HCT116 (cell line): ENCODE measurements at regions not wholly inside any gene's neighbourhood (a gene's known extent, or its start where the extent isn't known, plus 50 kb on each side); places are given as distances from the start of the nearest gene placed in this dataset.

Experiments used
- ATAC-seq: fragments of 200-7000 bp; cut with Tn5 transposase; 2 replicates; pipeline ENCODE4 v1.9.1; 2020; ENCODE audit warnings: mild to moderate bottlenecking, moderate library complexity
- BruUV-seq: library from RNA; stranded (reverse); fragments of 400-500 nt; replicated peaks from 2 replicates; lab custom pipeline; 2021; lab: Mats Ljungman, UMichigan
- CTCF ChIA-PET: fragments of 300-600 bp; sonication (Branson Sonifier 250); formaldehyde crosslinking; loops from one replicate; lab custom pipeline; 2021; ENCODE audit warnings: antibody characterized with exemption; lab: Charles Lee
- POLR2A ChIA-PET: fragments of 300-600, 350-600 bp; sonication (Branson Sonifier 250); formaldehyde crosslinking; loops from one replicate; lab custom pipeline; 2021; ENCODE audit warnings: antibody characterized with exemption; lab: Charles Lee
- RAD21 ChIA-PET, 2 experiments: fragments of 300-600 bp; sonication (Branson Sonifier 250); formaldehyde crosslinking; loops; one replicate each; lab custom pipeline; 2023; ENCODE audit warnings: low total read pairs in 2 of 2; ENCODE audit not compliant: uncharacterized antibody in 2 of 2, unreplicated experiment in 2 of 2, low non-redundant PET in 1 of 2; lab: Charles Lee
- DNase-seq: peaks from one replicate; pipeline ENCODE4 v3.0.0-alpha.2; 2010; ENCODE audit warnings: low read depth, low spot score
- H2AFZ ChIP-seq: fragments of 200-600 bp; shearing (Covaris generic), sonication (generic); 2 replicates; pipeline ENCODE4 v1.6.1; 2017; ENCODE audit warnings: low read depth, mixed run types, mixed read lengths, antibody characterized with exemption, low read length; ENCODE audit not compliant: poor library complexity, severe bottlenecking
- H3K27ac ChIP-seq: 2 replicates; pipeline ENCODE4 v1.5.1; 2012; ENCODE audit warnings: low read depth, low read length
- H3K27me3 ChIP-seq: fragments of 200-600 bp; sonication (generic); 2 replicates; pipeline ENCODE4 v1.6.1; 2016; ENCODE audit warnings: mixed run types, low read length, mixed read lengths; ENCODE audit not compliant: insufficient read depth
- H3K36me3 ChIP-seq, 2 experiments: fragments of 200-500 bp in 1 of 2; fragments of 200-600 bp in 1 of 2; sonication (Bioruptor generic) in 1 of 2; sonication (generic) in 1 of 2; 2 replicates each; pipeline versions ENCODE4 v1.5.1 to v1.6.1; 2014 to 2016; ENCODE audit warnings: low read length in 2 of 2, inconsistent platforms in 1 of 2, mixed read lengths in 1 of 2, mixed run types in 1 of 2; ENCODE audit not compliant: insufficient read depth in 2 of 2, control insufficient read depth in 1 of 2
- H3K4me1 ChIP-seq, 2 experiments: fragments of 200-600 bp in 1 of 2; sonication (generic) in 1 of 2; 2 replicates each; pipeline versions ENCODE4 v1.5.1 to v1.6.1; 2012 to 2017; ENCODE audit warnings: low read length in 2 of 2, inconsistent platforms in 1 of 2, mild to moderate bottlenecking in 1 of 2, mixed read lengths in 1 of 2, mixed run types in 1 of 2, moderate library complexity in 1 of 2; ENCODE audit not compliant: insufficient read depth in 2 of 2, control insufficient read depth in 1 of 2
- H3K4me2 ChIP-seq: fragments of 200-600 bp; sonication (generic); 2 replicates; pipeline ENCODE4 v1.6.1; 2017; ENCODE audit warnings: mixed run types, low read length, mixed read lengths
- H3K4me3 ChIP-seq, 2 experiments: fragments of 200-600 bp in 1 of 2; sonication (generic) in 1 of 2; replicated peaks in 1 of 2; 2 replicates each; pipeline ENCODE4 v1.5.1; 2011 to 2016; ENCODE audit warnings: low read length in 2 of 2, control low read depth in 1 of 2, low read depth in 1 of 2, mild to moderate bottlenecking in 1 of 2, mixed read lengths in 1 of 2, mixed run types in 1 of 2
- H3K79me2 ChIP-seq: fragments of 200-600 bp; sonication (generic); 2 replicates; pipeline ENCODE4 v1.6.1; 2017; ENCODE audit warnings: mild to moderate bottlenecking, mixed run types, low read length, moderate library complexity, mixed read lengths; ENCODE audit not compliant: insufficient read depth
- H3K9ac ChIP-seq: fragments of 200-600 bp; sonication (generic); 2 replicates; pipeline ENCODE4 v1.6.1; 2016; ENCODE audit warnings: low read length, mixed read lengths
- H3K9me2 ChIP-seq: fragments of 200-600 bp; sonication (generic), shearing (Covaris generic); 2 replicates; pipeline ENCODE4 v1.6.1; 2017; ENCODE audit warnings: mixed run types, mild to moderate bottlenecking, moderate library complexity; ENCODE audit not compliant: insufficient read depth
- H3K9me3 ChIP-seq, 2 experiments: fragments of 200-500 bp in 1 of 2; fragments of 200-600 bp in 1 of 2; sonication (Bioruptor generic) in 1 of 2; sonication (generic) in 1 of 2; 2 replicates each; pipeline ENCODE4 v1.6.1; 2014 to 2017; ENCODE audit warnings: low read length in 2 of 2, mixed read lengths in 2 of 2, inconsistent platforms in 1 of 2, low read depth in 1 of 2, mild to moderate bottlenecking in 1 of 2, mixed run types in 1 of 2, moderate library complexity in 1 of 2; ENCODE audit not compliant: control insufficient read depth in 1 of 2, insufficient read depth in 1 of 2
- H4K20me1 ChIP-seq: fragments of 200-600 bp; sonication (generic), shearing (Covaris generic); 2 replicates; pipeline ENCODE4 v1.6.1; 2017; ENCODE audit warnings: mixed run types, mild to moderate bottlenecking, moderate library complexity; ENCODE audit not compliant: insufficient read depth
- CEBPB ChIP-seq: IDR thresholded peaks from 2 replicates; pipeline ENCODE4 v1.6.1; 2012; ENCODE audit warnings: low read depth
- ELF1 ChIP-seq: IDR thresholded peaks from 2 replicates; pipeline ENCODE4 v1.6.1; 2012; ENCODE audit warnings: low read depth, borderline replicate concordance
- JUND ChIP-seq: IDR thresholded peaks from 2 replicates; pipeline ENCODE4 v1.6.1; 2012
- MAX ChIP-seq: IDR thresholded peaks from 2 replicates; pipeline ENCODE4 v1.6.1; 2012
- SIN3A ChIP-seq: IDR thresholded peaks from 2 replicates; pipeline ENCODE4 v1.6.1; 2012; ENCODE audit warnings: low read depth
- SRF ChIP-seq: IDR thresholded peaks from 2 replicates; pipeline ENCODE4 v1.6.1; 2012; ENCODE audit warnings: low read depth
- TCF7L2 ChIP-seq: IDR thresholded peaks from 2 replicates; pipeline ENCODE4 v1.7.0; 2011; ENCODE audit warnings: borderline replicate concordance, inconsistent platforms; ENCODE audit not compliant: insufficient read depth, insufficient read length; ENCODE audit errors: extremely low read depth
- YY1 ChIP-seq: IDR thresholded peaks from 2 replicates; pipeline ENCODE4 v1.6.1; 2011; ENCODE audit warnings: low read length, low read depth, moderate library complexity, mild to moderate bottlenecking; ENCODE audit not compliant: insufficient replicate concordance; ENCODE audit errors: extremely low read depth
- ZBTB33 ChIP-seq: IDR thresholded peaks from 2 replicates; pipeline ENCODE4 v1.6.1; 2011; ENCODE audit warnings: mild to moderate bottlenecking, low read length, moderate library complexity; ENCODE audit not compliant: insufficient replicate concordance; ENCODE audit errors: extremely low read depth
- ZNF274 ChIP-seq: fragments of 200-500 bp; sonication (Bioruptor generic); IDR thresholded peaks from 2 replicates; pipeline ENCODE4 v1.6.1; 2014; ENCODE audit warnings: mild to moderate bottlenecking, low read depth, low read length, inconsistent platforms
- intact Hi-C: fragments of 100-400 bp; cut with micrococcal nuclease; formaldehyde crosslinking; loops from 2 replicates; pipeline ENCODE4 v1.10.0; 2022

GRCh38 chr21:31479714-31480113 is 135.7 kb upstream of the TIAM1 start:
- POLR2A ChIA-PET: no interaction called here
- Histone ChIP-seq H3K27me3 (no peaks in the 10 kb centered on the region), H3K36me3 (0 out of 4 replicates have a peak, but pooled peaks cover 0 to 3% of the 10 kb centered on the region in 2 experiments), H3K27ac (no peak overlapping the region), H4K20me1 (no peaks in the 10 kb centered on the region), H3K4me3 (no peak overlapping the region), H3K79me2 (no peaks in the 10 kb centered on the region; the same call in 1 of the 2 replicates), H3K9ac (no peak overlapping the region), H3K9me3 (peaks cover 0 to 7% of the 10 kb centered on the region in 2 experiments; a peak in 2 of 4 replicates), H2AFZ (no peak overlapping the region), H3K4me2 (no peak overlapping the region), H3K9me2 (no peaks in the 10 kb centered on the region), H3K4me1 (no peaks in the 10 kb centered on the region)
- no peak for DNase-seq
- no TSS peak for BruUV-seq
- CTCF ChIA-PET: no interaction called here
- RAD21 ChIA-PET: no interaction called here
- intact Hi-C loops: no loop called here
- no peak for ATAC-seq
- no peak for TF ChIP-seq CEBPB
- no peak for TF ChIP-seq JUND
- no peak for TF ChIP-seq YY1
- TF ChIP-seq SIN3A: no peak
- TF ChIP-seq MAX: no peak
- TF ChIP-seq TCF7L2: no peak
- TF ChIP-seq ZNF274: no peak
- TF ChIP-seq SRF: no peak
- TF ChIP-seq ZBTB33: no peak
- TF ChIP-seq ELF1: no peak
